Embryonic facial prominence (tissue), 1 donor: ENCODE measurements at regions not wholly inside any gene's neighbourhood (a gene's known extent, or its start where the extent isn't known, plus 50 kb on each side); places are given as distances from the start of the nearest gene placed in this dataset.
A peak's percentile ranks its signal among the peaks of the same experiment; 100 is the strongest.
"Not testable (repeated sequence)": the region's sequence is repeated elsewhere in the genome, so short reads cannot be mapped to it uniquely, and the experiment has no call there.

Experiments used
- DNase-seq: peaks from one replicate; pipeline ENCODE4 v3.0.0-alpha.2; 2016; ENCODE audit errors: extremely low spot score

DNA sequence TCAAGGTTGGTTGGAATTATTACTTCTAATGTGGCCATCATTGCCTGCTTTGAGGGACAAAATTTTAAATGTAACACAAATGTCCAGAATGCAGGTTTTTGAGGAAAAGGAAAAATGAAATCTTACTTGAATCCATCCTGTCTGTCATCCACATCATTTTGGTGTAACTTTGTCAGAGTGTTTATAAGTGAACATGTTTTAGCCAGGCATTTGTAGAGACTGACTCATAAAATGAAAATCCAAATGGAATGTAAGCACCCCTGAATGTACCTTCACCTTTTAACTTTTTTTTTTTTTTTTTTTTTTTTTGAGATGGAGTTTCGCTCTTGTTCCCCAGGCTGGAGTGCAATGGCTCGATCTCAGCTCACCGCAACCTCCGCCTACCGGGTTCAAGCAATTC, 141.8 kb upstream of the BNIP2 start:
- no peak for DNase-seq

- no peak for DNase-seq
Measured at GRCh38 chr15:59830098-59830497, 141.0 kb upstream of the BNIP2 start.

DNA sequence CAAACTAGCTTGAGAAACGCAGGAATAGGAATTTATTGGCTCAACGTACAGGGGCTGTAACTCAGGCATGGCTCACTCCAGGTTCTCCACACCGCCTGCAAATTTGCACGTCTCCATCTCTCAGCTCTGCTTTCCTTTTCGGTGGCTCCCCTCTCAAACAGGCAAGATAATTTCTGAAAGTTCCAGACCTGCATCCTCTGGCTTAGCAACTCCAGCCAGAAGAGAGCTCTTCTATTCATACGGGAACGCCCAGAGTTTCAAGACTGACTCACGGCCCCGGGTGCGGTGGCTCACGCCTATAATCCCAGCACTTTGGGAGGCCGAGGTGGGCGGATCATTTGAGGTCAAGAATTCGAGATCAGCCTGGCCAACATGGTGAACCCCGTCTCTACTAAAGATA, 139.7 kb upstream of the BNIP2 start:
- DNase-seq: no peak

- DNase-seq: no peak
Measured at GRCh38 chr15:59828263-59828662, 139.1 kb upstream of the BNIP2 start.

GRCh38 chr15:59825901-59826300, 136.8 kb upstream of the BNIP2 start:
- DNase-seq: no peak

DNA sequence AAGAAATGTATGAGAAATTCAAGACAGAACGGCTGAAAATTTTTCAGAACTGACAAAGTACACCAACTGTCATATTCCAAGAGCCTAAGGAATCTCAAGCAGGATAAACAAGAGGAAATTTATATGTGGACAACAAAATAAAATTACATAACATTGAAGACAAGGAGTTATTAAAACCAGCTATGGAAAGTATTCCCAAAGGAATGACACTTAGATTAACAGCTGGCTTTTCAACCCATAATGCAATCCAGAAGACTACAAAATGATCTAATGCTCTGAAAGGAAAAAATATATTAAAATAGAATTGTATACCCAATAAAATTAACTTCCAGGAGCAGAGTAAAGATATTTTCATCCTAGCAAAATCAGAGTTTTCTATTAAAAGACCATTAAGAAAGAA, 132.2 kb upstream of the BNIP2 start:
- DNase-seq: no peak

- no peak for DNase-seq
Measured at GRCh38 chr15:59819092-59819491, 130.0 kb upstream of the BNIP2 start.

DNA sequence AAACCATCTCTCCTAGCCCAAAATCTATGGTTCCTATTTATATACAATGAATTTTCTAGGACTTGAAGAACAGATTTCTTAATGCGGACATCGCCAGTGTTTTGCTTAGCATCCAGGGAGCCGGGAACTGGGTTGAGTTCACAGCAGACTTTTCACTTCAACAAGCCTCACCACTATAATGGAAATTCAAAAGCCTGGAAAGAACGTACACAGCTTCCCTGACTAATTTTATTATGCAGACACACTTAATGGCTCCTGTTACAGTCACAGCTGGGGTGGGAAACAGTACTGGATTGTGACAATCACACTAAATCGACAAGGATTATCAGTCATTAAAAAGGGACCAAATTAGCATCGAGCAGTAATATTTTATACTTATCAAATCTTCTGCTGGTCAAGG, 129.2 kb upstream of the BNIP2 start:
- DNase-seq: no peak

DNA sequence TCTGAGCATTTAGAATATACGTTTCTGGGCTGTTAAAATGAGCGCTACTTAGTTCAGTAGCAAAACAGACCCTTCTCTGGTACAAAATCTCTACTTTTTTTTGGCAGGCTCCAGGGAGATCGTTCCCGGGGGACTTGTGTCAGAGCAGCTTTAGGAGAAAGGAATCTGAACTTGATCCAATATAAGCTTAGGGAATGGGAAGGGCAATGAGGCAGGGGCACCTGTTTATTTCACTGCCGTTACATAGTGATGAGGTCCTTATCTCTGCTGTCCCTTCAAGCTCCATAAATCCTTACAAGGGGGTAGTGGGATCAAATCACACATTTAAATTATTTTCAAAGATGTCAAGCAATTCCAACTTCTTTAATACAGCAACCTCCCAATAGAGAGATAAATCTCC, 128.7 kb upstream of the BNIP2 start:
- no peak for DNase-seq

DNA sequence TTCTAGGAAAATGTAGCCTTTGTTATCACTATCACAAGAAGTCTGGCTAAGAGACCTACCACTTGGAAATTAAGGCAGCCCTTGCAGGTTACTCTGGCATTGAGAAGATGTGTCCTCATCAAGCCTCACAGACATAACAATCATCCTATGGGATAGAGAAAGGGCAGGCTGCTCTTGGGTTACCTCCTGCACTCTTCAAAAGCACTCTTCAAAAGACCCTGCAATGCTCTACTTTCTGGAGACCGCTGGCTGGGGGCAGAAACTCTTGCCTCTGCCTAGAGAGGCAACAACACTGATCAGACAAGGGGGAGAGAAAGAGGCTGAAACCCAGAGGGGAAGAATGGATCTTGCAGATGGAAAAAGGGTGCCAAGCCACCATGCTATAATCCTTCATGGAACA, 127.9 kb upstream of the BNIP2 start:
- DNase-seq: no peak

- no peak for DNase-seq
Measured at GRCh38 chr15:59814409-59814808, 125.3 kb upstream of the BNIP2 start.

DNA sequence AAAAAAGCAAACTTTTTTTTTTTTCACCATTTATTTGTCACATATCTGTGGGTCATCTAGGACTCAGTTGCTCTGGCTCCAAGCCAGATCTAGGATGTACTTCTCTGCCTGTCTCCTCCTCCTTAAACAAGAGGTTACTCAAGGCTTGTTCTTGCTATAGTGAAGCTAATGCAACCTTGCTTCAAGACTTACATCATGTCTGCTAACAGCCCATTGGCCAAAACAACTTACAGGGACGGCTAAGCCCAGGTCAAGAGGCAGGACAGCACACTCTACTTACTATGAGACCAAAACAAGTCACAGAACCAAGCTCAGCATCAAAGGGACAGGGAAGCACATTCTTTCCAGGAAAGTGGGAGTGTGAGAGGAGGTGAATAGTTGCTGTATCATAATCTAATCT, 123.8 kb upstream of the BNIP2 start:
- DNase-seq: no peak

- peak; percentile 8 for DNase-seq
Measured at GRCh38 chr15:59812250-59812870, 123.2 kb upstream of the BNIP2 start.

DNA sequence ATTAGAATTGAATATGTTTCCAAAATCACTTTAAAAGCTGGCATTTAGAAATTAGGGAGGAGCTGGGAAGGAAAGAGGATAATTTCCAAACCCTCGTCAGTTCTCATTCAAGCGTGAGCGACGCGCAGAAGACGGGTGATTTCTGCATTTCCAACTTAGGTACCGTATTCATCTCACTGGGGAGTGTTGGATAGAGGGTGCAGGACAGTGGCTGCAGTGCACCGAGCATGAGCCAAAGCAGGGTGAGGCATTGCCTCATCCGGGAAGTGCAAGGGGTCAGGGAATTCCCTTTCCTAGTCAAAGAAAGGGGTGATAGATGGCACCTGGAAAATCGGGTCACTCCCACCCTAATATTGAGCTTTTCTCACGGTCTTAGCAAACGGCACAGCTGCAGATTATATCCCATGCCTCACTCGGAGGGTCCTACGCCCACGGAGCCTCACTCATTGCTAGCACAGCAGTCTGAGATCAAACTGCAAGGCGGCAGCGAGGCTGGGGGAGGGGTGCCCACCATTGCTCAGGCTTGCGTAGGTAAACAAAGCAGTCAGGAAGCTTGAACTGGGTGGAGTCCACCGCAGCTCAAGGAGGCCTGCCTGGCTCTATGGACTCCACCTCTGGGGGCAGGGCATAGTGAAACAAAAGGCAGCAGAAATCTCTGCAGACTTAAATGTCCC, 114.3 kb upstream of the BNIP2 start:
- DNase-seq: not testable (repeated sequence)

- no peak for DNase-seq
Measured at GRCh38 chr15:59801649-59802048, 112.5 kb upstream of the BNIP2 start.

DNA sequence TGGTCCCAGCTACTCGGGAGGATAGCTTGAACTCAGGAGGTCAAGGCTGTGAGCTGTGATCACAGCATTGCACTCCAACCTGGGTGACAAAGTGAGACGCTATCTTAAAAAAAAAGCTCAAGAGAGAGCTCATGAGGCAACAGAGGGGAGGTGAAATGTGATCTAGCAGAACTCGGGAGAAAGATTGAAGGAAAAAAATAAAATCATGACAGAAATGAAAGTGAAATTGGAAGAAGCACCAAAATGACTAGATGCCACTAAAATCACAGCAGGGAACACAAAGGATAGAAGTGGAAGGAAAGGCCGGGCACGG, 109.4 kb upstream of the BNIP2 start:
- no peak for DNase-seq

GRCh38 chr15:59797756-59798604, 108.9 kb upstream of the BNIP2 start:
- DNase-seq: no peak

DNA sequence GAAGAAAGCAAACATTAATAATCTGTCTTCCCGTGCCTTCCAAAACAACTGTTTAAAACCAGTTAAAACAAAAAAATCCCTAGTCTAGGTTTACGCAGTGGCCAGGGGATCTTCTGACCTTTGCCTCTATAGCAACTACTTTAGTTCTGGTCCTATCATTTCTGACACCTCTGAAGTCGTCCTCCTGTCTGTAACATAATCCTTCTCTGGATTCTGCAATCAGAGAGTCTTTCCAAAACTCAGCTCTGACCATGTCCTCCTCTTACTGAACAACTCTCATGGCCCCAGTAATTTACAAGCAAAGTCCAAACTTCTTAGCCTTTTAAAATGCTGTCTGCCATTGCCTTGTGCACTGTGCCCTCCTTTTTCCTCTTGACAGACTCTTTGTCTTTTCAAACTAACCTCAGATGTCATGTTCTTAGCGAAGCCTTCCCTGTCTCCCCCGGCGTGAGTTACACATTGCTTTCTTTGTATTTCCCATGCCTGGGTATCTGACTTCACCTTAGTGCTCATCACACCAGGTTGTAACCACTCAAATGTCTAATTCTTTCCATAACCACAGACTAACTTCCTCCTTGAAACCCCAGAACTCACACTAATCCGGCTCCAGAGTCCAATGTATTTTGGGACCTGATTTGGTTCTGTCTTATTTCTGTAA, 105.2 kb upstream of the BNIP2 start:
- DNase-seq: no peak

GRCh38 chr15:59792359-59792758, 103.2 kb upstream of the BNIP2 start:
- no peak for DNase-seq

- DNase-seq: no peak
Measured at GRCh38 chr15:59791755-59792154, 102.6 kb upstream of the BNIP2 start.

DNA sequence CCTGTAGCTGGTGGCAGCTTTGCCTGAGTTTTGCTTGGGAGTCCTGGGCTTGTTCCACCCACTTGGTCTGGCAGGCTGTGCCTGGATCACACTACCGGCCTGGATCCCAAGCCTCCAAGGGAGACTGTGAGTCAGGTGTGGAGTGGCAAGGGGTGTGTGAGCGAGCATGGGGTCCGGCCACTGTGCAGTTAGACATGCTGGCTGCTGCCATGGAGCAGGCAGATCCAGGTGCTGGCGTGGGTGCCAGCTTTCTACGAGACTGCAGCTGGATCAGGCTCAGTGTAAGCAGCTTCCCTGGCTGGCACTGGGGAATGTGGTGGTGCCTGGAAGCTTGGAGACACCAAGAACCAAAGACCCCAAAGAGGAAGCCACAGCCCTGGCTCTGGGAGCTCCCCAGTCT, 102.0 kb upstream of the BNIP2 start:
- DNase-seq: no peak

DNA sequence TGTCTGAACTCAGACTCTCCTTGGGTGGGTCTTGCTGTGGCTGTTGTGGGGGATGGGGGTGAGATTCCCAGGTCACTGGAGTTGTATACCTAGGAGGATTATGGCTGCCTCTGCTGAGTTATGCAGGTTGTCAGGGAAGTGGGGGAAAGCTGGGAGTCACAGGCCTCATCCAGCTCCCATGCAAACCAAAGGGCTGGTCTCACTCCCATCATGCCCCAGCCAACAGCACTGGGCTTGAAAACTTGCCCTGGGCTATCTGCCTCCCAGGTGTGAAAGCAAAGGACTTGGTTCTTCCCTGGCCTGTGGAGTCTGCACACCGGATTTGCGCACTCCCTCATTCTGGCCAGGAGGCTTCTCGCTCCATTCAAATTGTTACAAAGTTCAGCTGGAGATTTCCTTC, 97.3 kb upstream of the BNIP2 start:
- DNase-seq: not testable (repeated sequence)

DNA sequence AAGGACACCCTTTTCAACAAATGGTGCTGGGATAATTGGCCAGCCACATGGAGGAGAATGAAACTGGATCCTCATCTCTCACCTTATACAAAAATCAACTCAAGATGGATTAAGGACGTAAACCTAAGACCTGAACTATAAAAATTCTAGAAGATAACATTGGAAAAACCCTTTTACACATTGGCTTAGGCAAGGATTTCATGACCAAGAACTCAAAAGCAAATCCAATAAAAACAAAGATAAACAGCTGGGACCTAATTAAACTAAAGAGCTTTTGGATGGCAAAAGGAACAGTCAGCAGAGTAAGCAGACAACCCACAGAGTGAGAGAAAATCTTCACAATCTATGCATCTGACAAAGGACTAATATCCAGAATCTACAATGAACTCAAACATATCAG, 96.9 kb upstream of the BNIP2 start:
- DNase-seq: not testable (repeated sequence)
